ENCODE measurements at regions not wholly inside any gene's neighbourhood (a gene's known extent, or its start where the extent isn't known, plus 50 kb on each side); places are given as distances from the start of the nearest gene placed in this dataset.

DNA sequence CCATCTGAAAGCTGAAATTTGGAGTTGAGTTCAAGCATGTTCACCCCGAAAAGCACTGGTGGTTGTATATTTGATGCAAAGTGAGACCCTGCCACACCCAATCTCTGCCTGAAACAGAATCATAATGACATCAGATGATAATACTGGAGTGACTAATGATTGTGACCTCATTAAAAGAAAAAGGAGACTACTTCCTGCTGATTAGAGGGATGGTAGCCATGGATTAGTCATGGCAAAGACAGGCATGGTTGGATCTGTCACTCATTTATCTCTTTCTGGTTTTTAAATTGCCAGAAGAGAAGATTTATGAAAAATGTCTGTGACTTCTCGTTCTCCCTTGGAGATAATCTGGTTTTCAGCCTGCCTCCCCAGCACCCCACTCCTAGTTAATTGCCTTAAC, 101.2 kb downstream of the BAMBI start:
- WGBS, result 90% methylated on average over 2 of the region's 2 CpGs

More for the DNA sequence above, 101.2 kb downstream of the BAMBI start:
- H3K27me3 ChIP-seq (ENCODE audit: control insufficient read depth in 4 of 4, insufficient read depth in 4 of 4, low read length in 3 of 4), result no peaks in the 10 kb centered on the region
- H3K36me3 ChIP-seq (ENCODE audit: control insufficient read depth in 4 of 4, insufficient read depth in 3 of 4, low read depth in 1 of 4, low read length in 3 of 4), result no peaks in the 10 kb centered on the region
- H3K27ac ChIP-seq (ENCODE audit: low read depth in 1 of 2, low read length in 2 of 2), result no peak overlapping the region
- no peak for DNase-seq (ENCODE audit: low spot score)
- H3K9ac ChIP-seq (ENCODE audit: low read depth in 1 of 2, low read length in 2 of 2), result no peak overlapping the region
- H3K4me3 ChIP-seq (ENCODE audit: low read depth in 1 of 3, low read length in 3 of 3), result no peak overlapping the region
- H3K9me3 ChIP-seq (ENCODE audit: control insufficient read depth in 4 of 4, low read length in 3 of 4), result no peaks in the 10 kb centered on the region
- TF ChIP-seq SP1 (IDR thresholded peaks at IDR 0.05), result no peak
- TF ChIP-seq, protein P1, sequence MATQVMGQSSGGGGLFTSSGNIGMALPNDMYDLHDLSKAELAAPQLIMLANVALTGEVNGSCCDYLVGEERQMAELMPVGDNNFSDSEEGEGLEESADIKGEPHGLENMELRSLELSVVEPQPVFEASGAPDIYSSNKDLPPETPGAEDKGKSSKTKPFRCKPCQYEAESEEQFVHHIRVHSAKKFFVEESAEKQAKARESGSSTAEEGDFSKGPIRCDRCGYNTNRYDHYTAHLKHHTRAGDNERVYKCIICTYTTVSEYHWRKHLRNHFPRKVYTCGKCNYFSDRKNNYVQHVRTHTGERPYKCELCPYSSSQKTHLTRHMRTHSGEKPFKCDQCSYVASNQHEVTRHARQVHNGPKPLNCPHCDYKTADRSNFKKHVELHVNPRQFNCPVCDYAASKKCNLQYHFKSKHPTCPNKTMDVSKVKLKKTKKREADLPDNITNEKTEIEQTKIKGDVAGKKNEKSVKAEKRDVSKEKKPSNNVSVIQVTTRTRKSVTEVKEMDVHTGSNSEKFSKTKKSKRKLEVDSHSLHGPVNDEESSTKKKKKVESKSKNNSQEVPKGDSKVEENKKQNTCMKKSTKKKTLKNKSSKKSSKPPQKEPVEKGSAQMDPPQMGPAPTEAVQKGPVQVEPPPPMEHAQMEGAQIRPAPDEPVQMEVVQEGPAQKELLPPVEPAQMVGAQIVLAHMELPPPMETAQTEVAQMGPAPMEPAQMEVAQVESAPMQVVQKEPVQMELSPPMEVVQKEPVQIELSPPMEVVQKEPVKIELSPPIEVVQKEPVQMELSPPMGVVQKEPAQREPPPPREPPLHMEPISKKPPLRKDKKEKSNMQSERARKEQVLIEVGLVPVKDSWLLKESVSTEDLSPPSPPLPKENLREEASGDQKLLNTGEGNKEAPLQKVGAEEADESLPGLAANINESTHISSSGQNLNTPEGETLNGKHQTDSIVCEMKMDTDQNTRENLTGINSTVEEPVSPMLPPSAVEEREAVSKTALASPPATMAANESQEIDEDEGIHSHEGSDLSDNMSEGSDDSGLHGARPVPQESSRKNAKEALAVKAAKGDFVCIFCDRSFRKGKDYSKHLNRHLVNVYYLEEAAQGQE (IDR thresholded peaks at IDR 0.05), result no peak
- no peak for TF ChIP-seq ZBTB33 (IDR thresholded peaks at IDR 0.05)
- no peak for TF ChIP-seq RXRA (IDR thresholded peaks at IDR 0.05)
- no peak for TF ChIP-seq YY1 (IDR thresholded peaks at IDR 0.05)
- no peak for TF ChIP-seq FOXA2 (IDR thresholded peaks at IDR 0.05)
- TF ChIP-seq JUND (IDR thresholded peaks at IDR 0.05), result no peak
- TF ChIP-seq FOXA1 (IDR thresholded peaks at IDR 0.05), result no peak
- no peak for TF ChIP-seq EGR1 (IDR thresholded peaks at IDR 0.05; ENCODE audit: low read depth in 2 of 2)
- TF ChIP-seq MAX (IDR thresholded peaks at IDR 0.05), result no peak
- no peak for TF ChIP-seq GABPA (IDR thresholded peaks at IDR 0.05 in 1 of 2, conservative IDR thresholded peaks at IDR 0.05 in 1 of 2)
- no peak for TF ChIP-seq NR2F2 (IDR thresholded peaks at IDR 0.05)
- TF ChIP-seq, protein P2, sequence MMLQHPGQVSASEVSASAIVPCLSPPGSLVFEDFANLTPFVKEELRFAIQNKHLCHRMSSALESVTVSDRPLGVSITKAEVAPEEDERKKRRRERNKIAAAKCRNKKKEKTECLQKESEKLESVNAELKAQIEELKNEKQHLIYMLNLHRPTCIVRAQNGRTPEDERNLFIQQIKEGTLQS (IDR thresholded peaks at IDR 0.05), result no peak
- TF ChIP-seq CTCF (IDR thresholded peaks at IDR 0.05; ENCODE audit: low read depth, low read length, missing input control), result no peak
- TF ChIP-seq HNF4G (IDR thresholded peaks at IDR 0.05), result no peak
- no peak for TF ChIP-seq RAD21 (IDR thresholded peaks at IDR 0.05)
- TF ChIP-seq TAF1 (conservative IDR thresholded peaks at IDR 0.05), result no peak
- no peak for TF ChIP-seq HNF4A (conservative IDR thresholded peaks at IDR 0.05)
- H3K4me1 ChIP-seq (ENCODE audit: control insufficient read depth in 4 of 4, insufficient read depth in 4 of 4, low read length in 3 of 4), result peaks cover 2 to 10% (median 6%) of the 10 kb centered on the region in 4 donors
